ENCODE measurements at regions not wholly inside any gene's neighbourhood (a gene's known extent, or its start where the extent isn't known, plus 50 kb on each side); places are given as distances from the start of the nearest gene placed in this dataset.

DNA sequence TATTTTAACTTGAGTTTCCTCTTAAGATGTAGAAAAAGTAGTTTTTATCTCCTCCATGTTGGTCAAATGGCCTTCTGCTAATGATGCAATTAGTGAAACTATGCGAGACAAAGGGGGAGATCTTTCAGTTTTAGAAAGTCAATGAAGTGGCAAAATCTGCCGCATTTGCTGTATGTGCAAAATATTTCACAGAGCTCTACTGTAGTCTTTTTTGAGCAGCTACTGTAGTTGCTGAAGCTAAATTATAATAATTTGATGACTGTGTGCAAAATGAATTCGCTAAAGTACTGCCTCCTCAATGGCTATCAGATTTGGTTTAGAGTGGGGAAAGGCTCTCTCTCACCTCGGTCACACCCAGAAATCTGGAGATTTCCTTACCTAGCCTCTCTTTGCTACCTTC lies 267.6 kb upstream of the ZFP64 start:
- no peaks in the 10 kb centered on the region for H3K27me3 ChIP-seq (ENCODE audit: insufficient read depth, low read length, poor library complexity, severe bottlenecking)
- H3K4me2 ChIP-seq (ENCODE audit: low read depth, low read length, poor library complexity, severe bottlenecking), result no peak overlapping the region
- H3F3A ChIP-seq (ENCODE audit: low read depth), result no peaks in the 10 kb centered on the region
- H3K9me3 ChIP-seq (ENCODE audit: insufficient read depth, low read depth, low read length), result no peaks in the 10 kb centered on the region
- H3K36me3 ChIP-seq (ENCODE audit: insufficient read depth, low read length), result no peaks in the 10 kb centered on the region
- H3K4me3 ChIP-seq (ENCODE audit: low read length, poor library complexity, severe bottlenecking), result no peak overlapping the region
- H2AFZ ChIP-seq (ENCODE audit: low read length), result no peak overlapping the region
- H3K79me2 ChIP-seq (ENCODE audit: insufficient read depth, low read length), result no peaks in the 10 kb centered on the region
- no peaks in the 10 kb centered on the region for H3K9me2 ChIP-seq (replicated peaks; ENCODE audit: low read depth, low read length)
- H3K9ac ChIP-seq (ENCODE audit: low read depth, low read length, poor library complexity, severe bottlenecking), result no peak overlapping the region
- H3K4me1 ChIP-seq (ENCODE audit: insufficient read depth, low read length, poor library complexity, severe bottlenecking), result no peaks in the 10 kb centered on the region
- TF ChIP-seq EZH2phosphoT487 (IDR thresholded peaks at IDR 0.05; ENCODE audit: borderline replicate concordance), result no peak
- TF ChIP-seq, protein P1, sequence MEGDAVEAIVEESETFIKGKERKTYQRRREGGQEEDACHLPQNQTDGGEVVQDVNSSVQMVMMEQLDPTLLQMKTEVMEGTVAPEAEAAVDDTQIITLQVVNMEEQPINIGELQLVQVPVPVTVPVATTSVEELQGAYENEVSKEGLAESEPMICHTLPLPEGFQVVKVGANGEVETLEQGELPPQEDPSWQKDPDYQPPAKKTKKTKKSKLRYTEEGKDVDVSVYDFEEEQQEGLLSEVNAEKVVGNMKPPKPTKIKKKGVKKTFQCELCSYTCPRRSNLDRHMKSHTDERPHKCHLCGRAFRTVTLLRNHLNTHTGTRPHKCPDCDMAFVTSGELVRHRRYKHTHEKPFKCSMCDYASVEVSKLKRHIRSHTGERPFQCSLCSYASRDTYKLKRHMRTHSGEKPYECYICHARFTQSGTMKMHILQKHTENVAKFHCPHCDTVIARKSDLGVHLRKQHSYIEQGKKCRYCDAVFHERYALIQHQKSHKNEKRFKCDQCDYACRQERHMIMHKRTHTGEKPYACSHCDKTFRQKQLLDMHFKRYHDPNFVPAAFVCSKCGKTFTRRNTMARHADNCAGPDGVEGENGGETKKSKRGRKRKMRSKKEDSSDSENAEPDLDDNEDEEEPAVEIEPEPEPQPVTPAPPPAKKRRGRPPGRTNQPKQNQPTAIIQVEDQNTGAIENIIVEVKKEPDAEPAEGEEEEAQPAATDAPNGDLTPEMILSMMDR (conservative IDR thresholded peaks at IDR 0.05; ENCODE audit: low read length), result no peak
- H4K20me1 ChIP-seq (ENCODE audit: insufficient read depth, low read length, poor library complexity, severe bottlenecking), result no peaks in the 10 kb centered on the region

DNA sequence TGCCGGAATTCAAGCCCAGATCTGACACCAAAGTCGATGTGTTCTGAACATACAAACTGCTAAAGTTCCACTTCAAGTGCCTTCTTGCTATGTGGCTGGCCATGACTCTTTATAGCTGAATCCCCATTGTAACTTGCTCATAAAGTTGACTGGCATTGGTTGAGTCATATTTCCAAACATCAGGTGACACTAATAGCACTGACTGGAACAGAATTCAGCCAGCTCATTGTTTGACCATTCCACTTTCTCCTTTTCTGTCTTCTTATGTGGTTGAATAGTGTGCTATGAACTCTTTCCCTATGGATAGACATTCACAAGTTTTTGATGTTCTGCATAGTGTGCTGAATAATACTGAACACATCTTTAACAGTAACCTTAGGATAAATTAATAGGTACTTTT lies 266.2 kb upstream of the ZFP64 start:
- Histone ChIP-seq H3K9ac (ENCODE audit: low read depth, low read length, poor library complexity, severe bottlenecking) (no peak overlapping the region), H2AFZ (ENCODE audit: low read length) (no peak overlapping the region), H3K4me3 (ENCODE audit: low read length, poor library complexity, severe bottlenecking) (no peak overlapping the region), H3F3A (ENCODE audit: low read depth) (no peaks in the 10 kb centered on the region), H3K9me2 (replicated peaks; ENCODE audit: low read depth, low read length) (no peaks in the 10 kb centered on the region), H3K9me3 (ENCODE audit: insufficient read depth, low read depth, low read length) (no peaks in the 10 kb centered on the region), H3K4me2 (ENCODE audit: low read depth, low read length, poor library complexity, severe bottlenecking) (no peak overlapping the region), H3K4me1 (ENCODE audit: insufficient read depth, low read length, poor library complexity, severe bottlenecking) (no peaks in the 10 kb centered on the region), H4K20me1 (ENCODE audit: insufficient read depth, low read length, poor library complexity, severe bottlenecking) (no peaks in the 10 kb centered on the region), H3K36me3 (ENCODE audit: insufficient read depth, low read length) (no peaks in the 10 kb centered on the region), H3K79me2 (ENCODE audit: insufficient read depth, low read length) (no peaks in the 10 kb centered on the region), H3K27me3 (ENCODE audit: insufficient read depth, low read length, poor library complexity, severe bottlenecking) (no peaks in the 10 kb centered on the region)
- no peak for TF ChIP-seq EZH2phosphoT487 (IDR thresholded peaks at IDR 0.05; ENCODE audit: borderline replicate concordance)
- TF ChIP-seq, protein P1 (conservative IDR thresholded peaks at IDR 0.05; ENCODE audit: low read length), result no peak

DNA sequence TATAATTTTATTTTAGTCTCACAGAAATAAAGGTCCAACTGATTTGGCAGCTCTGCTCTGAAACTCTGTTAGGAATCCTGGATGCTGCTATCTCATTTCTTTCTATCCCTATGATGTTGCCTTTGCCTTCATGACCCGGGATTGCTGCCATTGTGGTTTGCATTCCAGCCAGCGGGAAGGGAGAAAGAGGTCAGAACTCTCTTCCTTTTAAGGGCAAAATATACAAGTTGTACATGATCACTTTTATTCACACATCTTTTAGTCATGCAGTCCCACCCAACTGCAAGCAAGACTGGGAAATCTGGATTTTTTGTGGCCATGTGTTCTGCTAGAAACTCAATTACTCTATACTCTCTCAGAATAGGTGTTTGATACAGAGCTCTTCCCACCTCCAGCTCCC lies 263.1 kb upstream of the ZFP64 start:
- H3K27me3 ChIP-seq (ENCODE audit: insufficient read depth, low read length, poor library complexity, severe bottlenecking), result no peaks in the 10 kb centered on the region
- no peaks in the 10 kb centered on the region for H3K4me1 ChIP-seq (ENCODE audit: insufficient read depth, low read length, poor library complexity, severe bottlenecking)
- no peaks in the 10 kb centered on the region for H3K79me2 ChIP-seq (ENCODE audit: insufficient read depth, low read length)
- H3F3A ChIP-seq (ENCODE audit: low read depth), result no peaks in the 10 kb centered on the region
- H3K4me2 ChIP-seq (ENCODE audit: low read depth, low read length, poor library complexity, severe bottlenecking), result no peak overlapping the region
- H3K9ac ChIP-seq (ENCODE audit: low read depth, low read length, poor library complexity, severe bottlenecking), result no peak overlapping the region
- no peak overlapping the region for H3K4me3 ChIP-seq (ENCODE audit: low read length, poor library complexity, severe bottlenecking)
- no peaks in the 10 kb centered on the region for H3K36me3 ChIP-seq (ENCODE audit: insufficient read depth, low read length)
- H3K9me3 ChIP-seq (ENCODE audit: insufficient read depth, low read depth, low read length), result no peaks in the 10 kb centered on the region
- no peak overlapping the region for H2AFZ ChIP-seq (ENCODE audit: low read length)
- H4K20me1 ChIP-seq (ENCODE audit: insufficient read depth, low read length, poor library complexity, severe bottlenecking), result no peaks in the 10 kb centered on the region
- H3K9me2 ChIP-seq (replicated peaks; ENCODE audit: low read depth, low read length), result no peaks in the 10 kb centered on the region
- TF ChIP-seq EZH2phosphoT487 (IDR thresholded peaks at IDR 0.05; ENCODE audit: borderline replicate concordance), result no peak
- TF ChIP-seq, protein P1 (conservative IDR thresholded peaks at IDR 0.05; ENCODE audit: low read length), result no peak
